Stimulated activated CD4-positive, alpha-beta T cell treated with anti-CD3 and anti-CD28 coated beads, TNF-alpha, amount 100 ng/mL, for 4 hours (primary cell): ENCODE measurements at regions not wholly inside any gene's neighbourhood (a gene's known extent, or its start where the extent isn't known, plus 50 kb on each side); places are given as distances from the start of the nearest gene placed in this dataset.
"Not testable (repeated sequence)": the region's sequence is repeated elsewhere in the genome, so short reads cannot be mapped to it uniquely, and the experiment has no call there.

ENCODE experiments used
- DNase-seq, 3 experiments: peaks; one replicate each; pipeline ENCODE4 v3.0.0-alpha.2; 2020; ENCODE audit warnings: low read depth in 3 of 3

- DNase-seq, result no peak
These were observed 1258.0 kb upstream of the IGFBP7 start for GRCh38 chr4:58368221-58368620.

GRCh38 chr4:58360354-58361133, 1250.4 kb upstream of the IGFBP7 start:
- DNase-seq, result no peak

- DNase-seq, result no peak
These were observed 1249.4 kb upstream of the IGFBP7 start for GRCh38 chr4:58359590-58359989.

- no peak for DNase-seq
These were observed 1247.8 kb upstream of the IGFBP7 start for GRCh38 chr4:58357947-58358346.

GRCh38 chr4:58325070-58325469, 1214.9 kb upstream of the IGFBP7 start:
- no peak for DNase-seq

GRCh38 chr4:58313444-58313843, 1203.3 kb upstream of the IGFBP7 start:
- no peak for DNase-seq

- DNase-seq, result no peak
These were observed 1193.3 kb upstream of the IGFBP7 start for GRCh38 chr4:58303456-58303855.

GRCh38 chr4:58301376-58301999, 1191.3 kb upstream of the IGFBP7 start:
- no peak for DNase-seq

GRCh38 chr4:58286335-58286734, 1176.2 kb upstream of the IGFBP7 start:
- no peak for DNase-seq

GRCh38 chr4:58280928-58281327, 1170.7 kb upstream of the IGFBP7 start:
- not testable (repeated sequence) for DNase-seq

GRCh38 chr4:58275856-58276255, 1165.7 kb upstream of the IGFBP7 start:
- DNase-seq, result no peak

- DNase-seq, result no peak
These were observed 1164.4 kb upstream of the IGFBP7 start for GRCh38 chr4:58274553-58274952.

- DNase-seq, result no peak
These were observed 1162.1 kb upstream of the IGFBP7 start for GRCh38 chr4:58272311-58272710.

GRCh38 chr4:58265734-58266133, 1155.5 kb upstream of the IGFBP7 start:
- no peak for DNase-seq

- DNase-seq, result no peak
These were observed 1151.3 kb upstream of the IGFBP7 start for GRCh38 chr4:58261526-58261925.

GRCh38 chr4:58254291-58254690, 1144.1 kb upstream of the IGFBP7 start:
- DNase-seq, result no peak

GRCh38 chr4:58252656-58253055, 1142.5 kb upstream of the IGFBP7 start:
- DNase-seq, result no peak

- DNase-seq, result no peak
These were observed 1137.6 kb upstream of the IGFBP7 start for GRCh38 chr4:58247792-58248191.

GRCh38 chr4:58225460-58225859, 1115.3 kb upstream of the IGFBP7 start:
- no peak for DNase-seq

- DNase-seq, result no peak
These were observed 1109.0 kb upstream of the IGFBP7 start for GRCh38 chr4:58219179-58219578.

- DNase-seq, result no peak
These were observed 1106.3 kb upstream of the IGFBP7 start for GRCh38 chr4:58216461-58216860.

GRCh38 chr4:58214376-58214775, 1104.2 kb upstream of the IGFBP7 start:
- DNase-seq, result no peak

GRCh38 chr4:58209551-58209950, 1099.4 kb upstream of the IGFBP7 start:
- DNase-seq, result no peak

GRCh38 chr4:58209001-58209400, 1098.8 kb upstream of the IGFBP7 start:
- no peak for DNase-seq
